Kidney (tissue), 13 donors: ENCODE measurements at regions not wholly inside any gene's neighbourhood (a gene's known extent, or its start where the extent isn't known, plus 50 kb on each side); places are given as distances from the start of the nearest gene placed in this dataset.
A peak's percentile ranks its signal among the peaks of the same experiment; 100 is the strongest.

Experiments used
- DNase-seq, 5 donors: peaks; one replicate each; pipeline ENCODE4 v3.0.0-alpha.2; 2013 to 2020
- FAIRE-seq: peaks from 2 replicates; lab custom pipeline; 2012; peaks lifted over from hg19 to GRCh38; lab: Jason Lieb, UNC
- H3K27ac ChIP-seq, 2 donors: one replicate each; pipeline ENCODE4 v1.7.0; 2013; ENCODE audit warnings: low read depth in 2 of 2, low read length in 2 of 2, inconsistent platforms in 1 of 2
- H3K27me3 ChIP-seq: one replicate; pipeline ENCODE4 v1.7.1; 2013; ENCODE audit warnings: low read length, inconsistent platforms; ENCODE audit not compliant: control insufficient read depth, insufficient read depth
- H3K36me3 ChIP-seq, 3 donors: one replicate each; pipeline versions ENCODE4 v1.7.0 to v1.7.1; 2013; ENCODE audit warnings: low read length in 3 of 3, control low read depth in 1 of 3, inconsistent platforms in 1 of 3; ENCODE audit not compliant: insufficient read depth in 3 of 3, control insufficient read depth in 2 of 3
- H3K4me1 ChIP-seq, 3 donors: one replicate each; pipeline versions ENCODE4 v1.7.0 to v1.7.1; 2013; ENCODE audit warnings: low read length in 3 of 3, inconsistent platforms in 1 of 3, low read depth in 1 of 3; ENCODE audit not compliant: control insufficient read depth in 2 of 3, insufficient read depth in 2 of 3
- H3K4me3 ChIP-seq, 3 donors: one replicate each; pipeline versions ENCODE4 v1.7.0 to v1.8.1; 2013; ENCODE audit warnings: low read length in 3 of 3, control low read depth in 1 of 3, inconsistent platforms in 1 of 3
- H3K9ac ChIP-seq, 3 donors: one replicate each; pipeline versions ENCODE4 v1.7.0 to v1.7.1; 2013; ENCODE audit warnings: low read length in 3 of 3, control low read depth in 1 of 3, inconsistent platforms in 1 of 3
- H3K9me3 ChIP-seq, 3 donors: one replicate each; pipeline versions ENCODE4 v1.7.0 to v1.7.1; 2013; ENCODE audit warnings: low read length in 3 of 3, control low read depth in 1 of 3, inconsistent platforms in 1 of 3; ENCODE audit not compliant: control insufficient read depth in 2 of 3, insufficient read depth in 1 of 3
- intact Hi-C: fragments of 100-400 bp; cut with DNase I; formaldehyde crosslinking; loops from one replicate; pipeline ENCODE4 v1.11.1; 2022
- TF ChIP-seq, protein P1 (sequence below): IDR thresholded peaks from 3 replicates; pipeline ENCODE4 v1.5.1; 2012; ENCODE audit warnings: mild to moderate bottlenecking, moderate library complexity, borderline replicate concordance; ENCODE audit not compliant: insufficient read depth; ENCODE audit errors: extremely low read depth
- donor health status: control.
- donor health status: control.
- donor health status: control.
- donor health status: control.
- donor health status: control.
- donor health status: DM: yes; HTN: yes; CAD: no.
- donor health status: Normal renal cell carcinoma (clear cell type).

DNA sequence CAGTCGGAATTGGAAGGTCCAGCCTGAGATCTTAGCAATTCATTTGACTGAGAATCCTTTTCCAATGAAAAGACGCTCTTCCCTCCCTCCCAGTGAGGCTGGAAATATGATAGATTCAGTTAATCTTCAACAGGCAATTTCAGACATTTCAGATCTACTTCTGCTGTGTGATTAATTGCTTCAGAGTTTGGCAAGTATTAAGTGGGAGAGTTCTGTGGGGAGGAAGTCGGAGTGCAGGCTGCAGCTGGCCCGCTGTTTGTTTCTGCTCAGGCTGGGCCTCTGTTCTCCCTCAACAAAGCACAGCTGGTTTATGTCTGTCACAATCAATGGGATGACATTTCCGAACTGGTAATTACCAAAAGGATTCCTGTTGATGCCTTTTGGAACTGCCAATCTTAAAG, 178.2 kb downstream of the NDFIP2 start:
- TF ChIP-seq, protein P1, sequence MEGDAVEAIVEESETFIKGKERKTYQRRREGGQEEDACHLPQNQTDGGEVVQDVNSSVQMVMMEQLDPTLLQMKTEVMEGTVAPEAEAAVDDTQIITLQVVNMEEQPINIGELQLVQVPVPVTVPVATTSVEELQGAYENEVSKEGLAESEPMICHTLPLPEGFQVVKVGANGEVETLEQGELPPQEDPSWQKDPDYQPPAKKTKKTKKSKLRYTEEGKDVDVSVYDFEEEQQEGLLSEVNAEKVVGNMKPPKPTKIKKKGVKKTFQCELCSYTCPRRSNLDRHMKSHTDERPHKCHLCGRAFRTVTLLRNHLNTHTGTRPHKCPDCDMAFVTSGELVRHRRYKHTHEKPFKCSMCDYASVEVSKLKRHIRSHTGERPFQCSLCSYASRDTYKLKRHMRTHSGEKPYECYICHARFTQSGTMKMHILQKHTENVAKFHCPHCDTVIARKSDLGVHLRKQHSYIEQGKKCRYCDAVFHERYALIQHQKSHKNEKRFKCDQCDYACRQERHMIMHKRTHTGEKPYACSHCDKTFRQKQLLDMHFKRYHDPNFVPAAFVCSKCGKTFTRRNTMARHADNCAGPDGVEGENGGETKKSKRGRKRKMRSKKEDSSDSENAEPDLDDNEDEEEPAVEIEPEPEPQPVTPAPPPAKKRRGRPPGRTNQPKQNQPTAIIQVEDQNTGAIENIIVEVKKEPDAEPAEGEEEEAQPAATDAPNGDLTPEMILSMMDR = no peak
- Histone ChIP-seq H3K27me3 (no peaks in the 10 kb centered on the region), H3K4me1 (no peaks in the 10 kb centered on the region), H3K27ac (no peak overlapping the region), H3K9me3 (no peaks in the 10 kb centered on the region), H3K4me3 (no peak overlapping the region), H3K9ac (no peak overlapping the region), H3K36me3 (no peaks in the 10 kb centered on the region)
- FAIRE-seq = no peak
- intact Hi-C loops = no loop called here
- peak in 3 of 5 donors; percentile 31 to 76 (median 58) for DNase-seq

DNA sequence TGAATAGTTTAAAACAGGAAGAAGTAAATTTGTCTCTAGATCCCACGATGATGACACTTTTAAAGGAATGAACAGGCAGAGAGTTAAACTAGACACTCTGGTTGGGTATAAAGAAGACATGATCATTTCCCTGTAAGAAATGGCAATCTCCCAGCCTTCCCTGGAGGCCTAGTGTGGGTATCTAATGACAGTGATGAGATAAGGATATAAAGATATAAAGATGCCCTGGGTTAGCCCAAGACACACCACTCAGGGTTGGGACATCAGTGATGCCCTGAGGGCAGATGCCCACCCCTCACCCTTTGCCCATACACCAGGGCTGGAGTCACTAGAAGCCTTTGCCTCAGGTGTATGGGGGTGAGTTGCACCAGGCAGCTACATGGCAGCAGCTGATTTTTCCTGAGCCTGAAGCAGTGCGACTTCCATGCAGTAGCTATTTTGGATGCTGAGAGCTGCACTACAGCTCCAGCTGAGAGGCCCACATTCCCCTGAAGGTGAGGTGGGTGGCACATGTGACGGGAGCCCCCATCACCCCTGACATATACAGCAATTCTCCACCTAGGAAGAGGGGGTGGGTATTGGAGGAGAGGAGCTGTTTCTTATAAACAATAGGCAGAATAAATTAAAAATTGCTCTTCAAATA, 177.5 kb downstream of the NDFIP2 start:
- no peak for FAIRE-seq
- Histone ChIP-seq H3K9me3 (no peaks in the 10 kb centered on the region), H3K9ac (no peak overlapping the region), H3K27ac (no peak overlapping the region), H3K4me1 (no peaks in the 10 kb centered on the region), H3K4me3 (no peak overlapping the region), H3K36me3 (no peaks in the 10 kb centered on the region), H3K27me3 (no peaks in the 10 kb centered on the region)
- intact Hi-C loops = no loop called here
- TF ChIP-seq, protein P1 = no peak
- DNase-seq = no peak

- intact Hi-C loops = no loop called here
- H3K36me3 ChIP-seq = no peaks in the 10 kb centered on the region
- TF ChIP-seq, protein P1 = no peak
- no peaks in the 10 kb centered on the region for H3K27me3 ChIP-seq
- H3K9ac ChIP-seq = no peak overlapping the region
- no peak overlapping the region for H3K27ac ChIP-seq
- H3K4me3 ChIP-seq = no peak overlapping the region
- H3K9me3 ChIP-seq = no peaks in the 10 kb centered on the region
- H3K4me1 ChIP-seq = no peaks in the 10 kb centered on the region
- DNase-seq = no peak
- FAIRE-seq = no peak
Observed at GRCh38 chr13:79655509-79655908, 174.6 kb downstream of the NDFIP2 start.

DNA sequence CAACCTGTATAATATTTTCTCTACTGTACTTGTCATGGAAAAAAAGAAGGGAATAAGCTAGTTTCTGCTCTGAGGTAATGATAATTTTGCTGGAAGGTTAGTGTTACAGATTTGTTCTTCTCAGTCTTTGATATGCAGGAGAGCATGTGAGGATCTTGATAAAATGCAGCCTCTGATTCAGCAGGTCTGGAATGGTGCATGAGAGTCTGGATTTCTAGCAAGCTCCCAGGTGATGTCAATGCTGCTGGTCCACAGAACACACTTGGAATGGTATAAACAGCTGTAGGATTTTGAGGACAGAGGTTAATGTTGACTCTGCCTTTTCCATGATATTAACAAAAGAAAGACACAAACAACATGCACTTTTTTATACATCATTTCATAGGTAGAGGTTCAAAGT, 173.6 kb downstream of the NDFIP2 start:
- Histone ChIP-seq H3K4me1 (no peaks in the 10 kb centered on the region), H3K36me3 (no peaks in the 10 kb centered on the region), H3K27ac (no peak overlapping the region), H3K9me3 (no peaks in the 10 kb centered on the region), H3K4me3 (no peak overlapping the region), H3K9ac (no peak overlapping the region), H3K27me3 (no peaks in the 10 kb centered on the region)
- TF ChIP-seq, protein P1 = no peak
- FAIRE-seq = no peak
- no peak for DNase-seq
- intact Hi-C loops = no loop called here
